HG03135 (cell line): ENCODE measurements at regions not wholly inside any gene's neighbourhood (a gene's known extent, or its start where the extent isn't known, plus 50 kb on each side); places are given as distances from the start of the nearest gene placed in this dataset.
"Not testable (repeated sequence)": the region's sequence is repeated elsewhere in the genome, so short reads cannot be mapped to it uniquely, and the experiment has no call there.

Source experiments
- ATAC-seq: cut with Tn5 transposase; IDR thresholded peaks from one replicate; pipeline ENCODE4 v1.9.1; 2021; ENCODE audit warnings: mild to moderate bottlenecking, moderate library complexity; ENCODE audit not compliant: unreplicated experiment

- ATAC-seq: no peak
Measured at GRCh38 chr4:75287738-75288517, 226.3 kb downstream of the RCHY1 start.

- ATAC-seq: no peak
Measured at GRCh38 chr4:75285837-75286236, 228.4 kb downstream of the RCHY1 start.

GRCh38 chr4:75284831-75285230 is 229.4 kb downstream of the RCHY1 start:
- no peak for ATAC-seq

GRCh38 chr4:75280461-75280860 is 233.7 kb downstream of the RCHY1 start:
- ATAC-seq: not testable (repeated sequence)

- ATAC-seq: no peak
Measured at GRCh38 chr4:75259306-75259705, 254.9 kb downstream of the RCHY1 start.

DNA sequence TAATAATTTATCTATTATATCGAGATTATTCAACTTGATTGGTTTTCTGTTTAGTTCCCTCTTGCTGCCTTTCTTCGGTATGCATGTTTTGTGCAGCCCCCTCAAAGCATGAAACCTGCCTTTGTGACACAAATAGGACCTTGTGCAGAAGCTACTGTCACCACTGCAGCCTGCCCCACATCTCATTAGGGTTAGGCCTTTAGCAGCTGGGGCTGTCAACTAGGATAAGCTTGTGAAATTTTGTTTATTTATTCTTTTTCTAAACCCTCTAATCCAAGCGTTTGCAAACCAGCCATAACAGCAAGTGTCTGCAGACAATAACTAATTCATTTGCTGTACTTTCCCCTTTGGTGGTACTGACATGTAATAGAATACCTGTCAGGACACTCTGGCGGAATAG is 258.9 kb downstream of the RCHY1 start:
- no peak for ATAC-seq

GRCh38 chr4:75254745-75255144 is 259.5 kb downstream of the RCHY1 start:
- ATAC-seq: no peak

DNA sequence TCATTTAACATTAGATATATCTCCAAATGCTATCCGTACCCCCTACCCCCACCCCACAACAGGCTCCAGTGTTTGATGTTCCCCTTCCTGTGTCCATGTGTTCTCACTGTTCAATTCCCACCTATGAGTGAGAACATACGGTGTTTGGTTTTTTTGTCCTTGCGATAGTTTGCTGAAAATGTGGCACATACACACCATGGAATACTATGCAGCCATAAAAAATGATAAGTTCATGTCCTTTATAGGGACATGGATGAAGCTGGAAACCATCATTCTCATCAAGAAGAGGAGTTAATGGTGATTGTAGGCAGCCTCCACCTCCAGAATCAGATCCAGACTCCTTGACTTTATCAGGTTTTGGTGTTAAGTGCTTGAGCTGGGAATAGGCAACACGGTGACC is 261.1 kb downstream of the RCHY1 start:
- ATAC-seq: not testable (repeated sequence)

DNA sequence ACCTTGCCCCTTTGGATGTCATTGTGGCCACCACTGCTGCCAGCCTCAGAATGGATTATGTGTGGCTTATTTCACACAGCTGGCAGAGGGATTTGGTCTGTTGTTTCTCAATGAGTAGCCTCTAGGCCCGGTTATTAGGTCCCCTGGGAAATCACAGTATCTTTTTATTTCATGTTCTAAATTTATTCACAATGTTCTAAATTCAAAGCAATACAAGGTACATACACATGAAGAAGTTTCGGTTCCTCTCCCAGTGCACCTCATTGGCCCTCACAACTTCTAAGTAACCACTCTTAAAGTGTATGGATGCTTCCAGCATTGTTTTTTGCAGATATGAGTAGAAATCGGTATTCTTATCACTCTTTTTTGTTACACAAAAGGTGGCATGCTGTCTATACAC is 262.7 kb downstream of the RCHY1 start:
- peak; percentile 69 for ATAC-seq

GRCh38 chr4:75249739-75250138 is 264.5 kb downstream of the RCHY1 start:
- no peak for ATAC-seq

- no peak for ATAC-seq
Measured at GRCh38 chr4:75248770-75249407, 265.3 kb downstream of the RCHY1 start.

- ATAC-seq: no peak
Measured at GRCh38 chr4:75244325-75244724, 269.9 kb downstream of the RCHY1 start.

GRCh38 chr4:75243570-75243969 is 270.6 kb downstream of the RCHY1 start:
- ATAC-seq: no peak

DNA sequence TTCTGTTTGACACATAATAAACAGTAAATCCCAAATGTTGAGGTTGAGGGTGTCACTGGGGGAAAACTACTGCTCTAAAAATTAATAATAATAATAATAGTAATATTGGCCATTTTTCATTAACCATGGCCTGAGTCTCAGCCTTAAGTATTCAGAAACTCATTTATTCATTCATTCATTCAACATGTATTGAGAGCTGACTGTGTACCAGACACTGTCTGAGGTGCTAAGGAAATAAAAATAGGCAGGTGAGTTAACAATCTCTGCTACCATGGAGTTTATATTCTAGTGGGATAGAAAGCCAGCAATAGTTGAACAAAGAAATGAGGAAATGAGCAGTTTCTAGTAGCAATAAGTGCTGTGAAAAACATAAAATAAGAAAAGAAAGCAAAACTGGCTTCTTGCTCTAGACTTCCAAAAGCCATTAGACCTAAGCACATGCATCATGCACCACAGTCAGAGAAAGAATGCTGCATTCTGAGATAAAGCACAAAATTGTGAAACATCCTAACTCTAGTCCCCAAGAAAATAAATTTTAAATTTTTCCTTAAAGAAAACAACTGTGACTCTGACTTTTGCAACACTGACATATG is 278.7 kb downstream of the RCHY1 start:
- ATAC-seq: peak; percentile 97

DNA sequence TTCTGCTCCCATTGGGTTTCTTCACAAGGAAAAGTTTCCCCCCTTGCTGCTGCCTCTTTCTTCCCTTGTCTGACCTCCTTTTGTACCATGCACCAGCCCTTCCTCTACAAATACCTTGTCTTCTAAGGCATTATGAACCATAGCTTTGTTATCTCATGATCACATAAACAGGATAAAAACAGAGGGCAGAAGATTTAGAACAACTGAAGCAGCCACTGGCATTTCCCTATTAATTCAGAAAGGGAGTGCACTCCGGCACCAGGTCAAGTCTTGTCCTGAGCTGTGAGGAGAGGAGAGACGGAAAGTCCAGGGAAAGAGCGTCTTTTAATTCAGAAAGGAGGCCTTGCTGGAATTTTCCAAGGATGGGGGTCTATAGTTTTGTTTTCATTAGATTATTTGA is 281.7 kb downstream of the RCHY1 start:
- no peak for ATAC-seq

DNA sequence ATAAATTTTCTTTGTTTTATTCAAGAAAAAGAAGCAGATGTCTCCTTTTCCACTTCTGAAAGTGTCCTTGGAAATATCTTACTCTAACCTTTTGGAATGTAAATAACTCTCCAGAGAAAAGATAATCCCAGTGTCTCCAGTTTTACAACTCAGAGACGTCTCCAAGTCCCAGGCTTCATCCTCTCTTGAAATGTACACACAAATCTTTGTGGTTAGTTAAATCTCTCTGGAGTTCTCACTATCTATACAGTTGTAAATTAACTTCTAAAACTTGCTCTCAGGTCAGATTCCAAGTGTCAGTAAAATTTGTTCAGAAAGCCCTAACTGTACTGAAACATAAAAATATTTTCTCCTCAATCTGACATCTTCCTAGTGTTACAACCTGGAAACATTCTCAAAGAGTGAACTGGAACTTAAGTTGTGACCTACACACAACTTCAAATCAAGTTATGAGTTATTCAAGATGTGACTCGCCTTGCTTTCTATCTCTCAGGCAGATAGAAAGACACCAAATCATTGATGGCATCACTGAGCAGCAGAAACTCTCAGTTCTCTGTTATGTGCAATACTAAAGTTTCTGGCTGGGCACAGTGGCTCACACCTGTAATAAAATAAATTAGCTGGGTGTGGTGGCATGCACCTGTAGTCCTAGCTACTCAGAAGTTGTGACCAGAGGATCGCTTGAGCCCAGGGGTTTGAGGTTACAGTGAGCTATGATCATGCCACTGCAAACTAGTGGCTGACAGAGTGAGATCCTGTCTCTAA is 284.2 kb downstream of the RCHY1 start:
- ATAC-seq: peak; percentile 77

DNA sequence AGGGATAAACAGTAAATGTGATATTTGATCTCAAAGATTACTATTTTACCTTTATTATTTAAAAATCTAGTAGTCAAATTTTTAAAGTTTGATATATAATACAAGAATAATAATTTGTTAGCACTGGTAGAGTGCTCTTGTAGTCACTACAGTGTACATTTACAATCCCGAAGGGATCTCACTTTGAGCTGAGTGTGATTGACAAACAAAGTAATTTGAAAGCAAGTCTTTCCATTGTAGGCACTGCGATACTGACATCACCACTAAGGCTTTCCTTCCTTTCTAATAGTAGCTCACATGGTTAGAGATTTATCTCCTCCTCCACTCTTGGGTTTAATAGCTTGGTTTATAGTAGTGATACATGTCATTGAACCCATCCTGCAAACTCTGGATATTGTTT is 280.6 kb downstream of the PARM1 start:
- no peak for ATAC-seq

- ATAC-seq: no peak
Measured at GRCh38 chr4:75211422-75211821, 278.5 kb downstream of the PARM1 start.

- no peak for ATAC-seq
Measured at GRCh38 chr4:75207902-75208301, 275.0 kb downstream of the PARM1 start.

DNA sequence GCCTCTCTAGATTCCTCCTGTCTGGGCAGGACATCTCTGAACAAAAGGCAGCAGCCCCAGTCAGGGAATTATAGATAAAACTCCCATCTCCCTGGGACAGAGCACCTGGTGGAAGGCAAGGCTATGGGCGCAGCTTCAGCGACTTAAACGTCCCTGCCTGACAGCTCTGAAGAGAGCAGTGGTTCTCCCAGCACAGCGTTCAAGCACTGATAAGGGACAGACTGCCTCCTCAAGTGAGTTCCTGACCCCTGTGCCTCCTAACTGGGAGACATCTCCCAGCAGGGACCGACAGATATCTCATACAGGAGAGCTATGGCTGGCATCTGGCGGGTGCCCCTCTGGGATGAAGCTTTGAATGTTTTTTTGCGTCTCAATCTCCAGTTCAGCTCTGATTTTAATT is 262.2 kb downstream of the PARM1 start:
- no peak for ATAC-seq

DNA sequence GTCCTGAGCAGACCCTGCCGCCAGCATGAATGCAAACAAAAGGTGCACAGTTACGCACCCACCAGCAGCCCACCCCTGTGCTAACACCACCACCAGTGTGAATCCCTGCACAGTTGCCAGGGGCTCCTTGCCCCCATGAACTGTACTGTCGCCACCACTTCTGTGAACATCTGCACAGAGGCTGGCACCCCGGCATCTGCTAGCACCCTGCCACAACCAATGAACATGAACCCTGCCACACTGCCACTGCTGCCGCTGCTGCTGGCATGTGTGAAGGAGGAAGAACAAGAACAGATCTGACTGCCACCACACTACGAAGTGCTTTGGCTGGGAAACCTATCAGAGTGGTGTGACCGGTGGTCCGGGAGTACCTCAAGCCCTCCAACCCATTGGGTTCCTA is 261.3 kb downstream of the PARM1 start:
- no peak for ATAC-seq
